ENCODE measurements at regions not wholly inside any gene's neighbourhood (a gene's known extent, or its start where the extent isn't known, plus 50 kb on each side); places are given as distances from the start of the nearest gene placed in this dataset.

GRCh38 chrY:8655017-8655416 is 682.2 kb upstream of the TSPY4 start:
- H3K27ac ChIP-seq, result no peak overlapping the region
- H3K36me3 ChIP-seq, result no peaks in the 10 kb centered on the region
- intact Hi-C loops (cut with DNase I; ENCODE audit: low total_unique reads), result no loop called here
- H3K4me3 ChIP-seq, result no peak overlapping the region
- H3K27me3 ChIP-seq, result no peaks in the 10 kb centered on the region
- TF ChIP-seq POLR2AphosphoS5 (IDR thresholded peaks at IDR 0.05), result no peak
- no peak for TF ChIP-seq POLR2A (IDR thresholded peaks at IDR 0.05)
- TF ChIP-seq CTCF (IDR thresholded peaks at IDR 0.05), result no peak
- TF ChIP-seq EP300 (IDR thresholded peaks at IDR 0.05), result no peak
- DNase-seq, result no peak
- no peaks in the 10 kb centered on the region for H3K9me3 ChIP-seq
- no peaks in the 10 kb centered on the region for H3K4me1 ChIP-seq

GRCh38 chrY:8656101-8656500 is 681.2 kb upstream of the TSPY4 start:
- Histone ChIP-seq H3K27me3 (no peaks in the 10 kb centered on the region), H3K9me3 (no peaks in the 10 kb centered on the region), H3K4me1 (no peaks in the 10 kb centered on the region), H3K27ac (no peak overlapping the region), H3K36me3 (no peaks in the 10 kb centered on the region), H3K4me3 (no peak overlapping the region)
- intact Hi-C loops (cut with DNase I; ENCODE audit: low total_unique reads), result no loop called here
- no peak for DNase-seq
- no peak for TF ChIP-seq POLR2AphosphoS5 (IDR thresholded peaks at IDR 0.05)
- no peak for TF ChIP-seq CTCF (IDR thresholded peaks at IDR 0.05)
- TF ChIP-seq POLR2A (IDR thresholded peaks at IDR 0.05), result no peak
- TF ChIP-seq EP300 (IDR thresholded peaks at IDR 0.05), result no peak

DNA sequence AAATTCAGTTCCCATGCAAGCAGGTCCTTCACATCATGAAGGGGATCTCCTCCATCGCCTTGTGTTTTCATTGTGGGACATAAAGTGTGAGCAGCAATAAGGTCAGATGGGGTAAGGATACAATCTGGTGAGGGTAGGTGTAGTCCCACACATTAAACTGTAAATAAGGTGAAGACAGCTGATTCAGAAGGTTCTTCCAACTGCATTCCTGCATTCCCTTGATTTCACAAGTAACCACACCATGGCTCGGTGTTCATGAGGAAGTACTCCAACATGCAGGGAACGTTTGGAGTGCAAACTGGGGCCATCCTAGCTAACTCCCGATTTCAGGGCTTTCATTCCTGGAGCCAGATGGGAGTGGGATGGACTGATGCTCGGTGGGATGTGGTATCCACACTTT is 680.7 kb upstream of the TSPY4 start:
- intact Hi-C loops (cut with DNase I; ENCODE audit: low total_unique reads), result no loop called here
- DNase-seq, result no peak
- H3K4me3 ChIP-seq, result no peak overlapping the region
- H3K4me1 ChIP-seq, result no peaks in the 10 kb centered on the region
- no peak for TF ChIP-seq CTCF (IDR thresholded peaks at IDR 0.05)
- TF ChIP-seq EP300 (IDR thresholded peaks at IDR 0.05), result no peak
- no peak for TF ChIP-seq POLR2AphosphoS5 (IDR thresholded peaks at IDR 0.05)
- TF ChIP-seq POLR2A (IDR thresholded peaks at IDR 0.05), result no peak
- H3K36me3 ChIP-seq, result no peaks in the 10 kb centered on the region
- 58 to 64% (median 62%) methylated on average over 5 of the region's 5 CpGs; no CpG with 5 or more reads in 2 of the 5 donors for WGBS, 5 donors
- H3K27ac ChIP-seq, result no peak overlapping the region
- H3K27me3 ChIP-seq, result no peaks in the 10 kb centered on the region
- no peaks in the 10 kb centered on the region for H3K9me3 ChIP-seq

- no peak for DNase-seq
- intact Hi-C loops (cut with DNase I; ENCODE audit: low total_unique reads), result no loop called here
- no peaks in the 10 kb centered on the region for H3K27me3 ChIP-seq
- WGBS, 5 donors, result 75 to 81% (median 75%) methylated on average over 4 to 6 of the region's 6 CpGs; no CpG with 5 or more reads in 2 of the 5 donors
- no peak overlapping the region for H3K27ac ChIP-seq
- no peaks in the 10 kb centered on the region for H3K4me1 ChIP-seq
- H3K36me3 ChIP-seq, result no peaks in the 10 kb centered on the region
- TF ChIP-seq POLR2A (IDR thresholded peaks at IDR 0.05) (no peak), EP300 (IDR thresholded peaks at IDR 0.05) (no peak), POLR2AphosphoS5 (IDR thresholded peaks at IDR 0.05) (no peak), CTCF (IDR thresholded peaks at IDR 0.05) (no peak)
- H3K9me3 ChIP-seq, result no peaks in the 10 kb centered on the region
- no peak overlapping the region for H3K4me3 ChIP-seq
These were observed 677.5 kb upstream of the TSPY4 start for GRCh38 chrY:8659721-8660120.

All from stomach (tissue), 8 donors.